ENCODE measurements at regions not wholly inside any gene's neighbourhood (a gene's known extent, or its start where the extent isn't known, plus 50 kb on each side); places are given as distances from the start of the nearest gene placed in this dataset.
"Not testable (repeated sequence)": the region's sequence is repeated elsewhere in the genome, so short reads cannot be mapped to it uniquely, and the experiment has no call there.

DNA sequence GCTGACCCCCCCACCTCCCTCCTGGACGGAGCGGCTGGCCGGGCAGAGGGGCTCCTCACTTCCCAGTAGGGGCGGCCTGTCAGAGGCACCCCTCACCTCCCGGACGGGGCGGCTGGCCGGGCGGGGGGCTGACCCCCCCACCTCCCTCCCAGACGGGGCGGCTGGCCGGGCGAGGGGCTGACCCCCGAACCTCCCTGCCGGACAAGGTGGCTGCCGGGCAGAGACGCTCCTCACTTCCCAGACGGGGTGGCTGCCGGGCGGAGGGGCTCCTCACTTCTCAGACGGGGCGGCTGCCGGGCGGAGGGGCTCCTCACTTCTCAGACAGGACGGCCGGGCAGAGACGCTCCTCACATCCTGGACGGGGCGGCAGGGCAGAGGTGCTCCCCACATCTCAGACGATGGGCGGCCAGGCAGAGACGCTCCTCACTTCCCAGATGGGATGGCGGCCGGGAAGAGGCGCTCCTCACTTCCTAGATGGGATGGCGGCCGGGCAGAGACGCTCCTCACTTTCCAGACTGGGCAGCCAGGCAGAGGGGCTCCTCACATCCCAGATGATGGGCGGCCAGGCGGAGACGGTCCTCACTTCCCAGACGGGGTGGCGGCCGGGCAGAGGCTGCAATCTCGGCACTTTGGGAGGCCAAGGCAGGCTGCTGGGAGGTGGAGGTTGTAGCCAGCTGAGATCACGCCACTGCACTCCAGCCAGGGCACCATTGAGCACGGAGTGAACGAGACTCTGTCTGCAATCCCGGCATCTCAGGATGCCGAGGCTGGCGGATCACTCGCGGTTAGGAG, 66.2 kb upstream of the PAPPA2 start:
- not testable (repeated sequence) for DNase-seq

DNA sequence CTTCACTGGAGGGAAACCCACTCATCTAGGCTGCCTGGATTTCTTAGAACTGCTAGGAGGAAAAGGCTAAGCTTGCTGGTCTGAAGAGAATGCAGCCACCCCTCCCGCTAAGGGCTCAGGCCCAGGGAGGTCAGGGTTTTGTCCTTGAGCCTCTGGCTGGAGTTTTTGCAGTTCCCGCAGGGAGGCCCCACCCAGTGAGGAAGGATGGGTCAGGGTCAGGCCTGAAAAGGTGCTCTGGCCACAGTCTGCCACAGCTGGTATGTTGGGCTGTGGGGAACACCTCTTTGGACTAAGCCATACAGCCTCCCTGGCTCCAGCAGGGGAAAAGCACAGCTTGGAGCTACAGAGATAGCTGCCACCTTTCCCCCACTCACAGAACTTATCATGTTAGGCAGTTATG, 71.4 kb upstream of the PAPPA2 start:
- DNase-seq: no peak

DNA sequence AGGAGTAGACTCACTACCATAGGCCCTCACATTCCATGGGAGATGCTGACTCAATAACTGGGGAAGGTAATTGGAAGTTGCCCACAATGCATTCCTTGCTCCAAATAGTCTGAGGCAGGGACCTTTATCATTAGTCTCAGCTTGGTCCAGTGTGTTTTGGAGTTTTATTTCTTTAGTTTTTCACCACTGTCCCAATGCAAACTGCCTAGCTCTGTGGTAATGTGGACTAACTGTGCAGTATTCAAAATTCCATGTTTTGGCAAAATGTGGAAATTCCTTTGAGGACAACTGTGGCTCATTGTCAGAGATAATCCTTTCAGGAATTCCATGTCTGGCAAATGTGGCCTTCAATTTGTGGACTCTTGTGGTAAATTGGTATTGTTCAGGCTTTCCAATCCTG, 78.1 kb upstream of the PAPPA2 start:
- DNase-seq: no peak

DNA sequence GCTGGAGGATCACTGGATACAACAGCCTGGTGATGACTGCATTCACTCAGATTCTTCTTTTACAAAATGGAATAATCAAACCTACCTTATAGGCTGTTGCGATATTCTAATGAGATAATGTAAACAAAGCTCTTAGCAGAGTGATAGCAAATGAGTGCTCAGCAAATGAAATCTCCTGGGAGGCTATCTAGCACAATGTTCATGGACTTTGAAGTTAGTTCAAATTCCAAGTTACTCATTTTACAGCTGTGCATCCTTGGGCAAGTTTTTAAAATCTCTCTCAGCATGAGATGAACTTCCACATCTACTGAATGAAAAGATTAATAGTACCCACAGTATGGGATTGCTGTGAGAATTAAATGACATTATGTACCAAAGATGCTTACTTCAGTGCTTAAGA, 80.8 kb upstream of the PAPPA2 start:
- no peak for DNase-seq

DNA sequence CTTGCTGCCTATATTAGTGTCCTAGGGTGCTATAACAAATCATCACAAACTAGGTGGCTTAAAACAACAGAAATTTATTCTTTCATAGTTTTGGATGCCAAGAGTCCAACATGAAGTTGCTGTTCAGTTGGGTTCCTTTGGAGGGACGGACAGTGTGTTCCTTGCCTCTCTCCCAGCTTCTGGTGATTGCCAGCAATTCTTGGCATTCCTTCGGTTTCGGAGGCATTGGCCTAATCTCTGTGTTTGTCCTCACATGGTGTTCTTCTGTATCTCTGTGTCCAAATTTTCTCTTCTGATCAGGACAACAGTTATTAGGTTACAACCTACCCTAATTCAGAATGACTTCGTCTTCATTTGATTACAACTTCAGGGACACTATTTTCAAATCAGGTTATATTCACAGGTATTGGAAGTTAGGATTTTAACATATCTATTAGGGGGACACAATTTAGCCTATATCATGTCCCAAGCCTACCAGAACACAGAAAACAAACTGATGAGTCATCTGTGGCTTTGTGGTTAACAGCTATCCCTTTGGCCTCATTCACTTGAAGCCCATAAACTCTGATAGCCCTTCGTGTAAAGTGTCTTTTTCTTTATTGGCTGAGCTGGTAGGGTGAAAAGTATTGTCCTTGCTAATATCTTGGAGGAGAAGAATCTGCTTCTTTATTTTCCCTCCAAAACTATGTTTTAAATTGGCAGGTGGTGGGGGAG, 83.2 kb upstream of the PAPPA2 start:
- no peak for DNase-seq

DNA sequence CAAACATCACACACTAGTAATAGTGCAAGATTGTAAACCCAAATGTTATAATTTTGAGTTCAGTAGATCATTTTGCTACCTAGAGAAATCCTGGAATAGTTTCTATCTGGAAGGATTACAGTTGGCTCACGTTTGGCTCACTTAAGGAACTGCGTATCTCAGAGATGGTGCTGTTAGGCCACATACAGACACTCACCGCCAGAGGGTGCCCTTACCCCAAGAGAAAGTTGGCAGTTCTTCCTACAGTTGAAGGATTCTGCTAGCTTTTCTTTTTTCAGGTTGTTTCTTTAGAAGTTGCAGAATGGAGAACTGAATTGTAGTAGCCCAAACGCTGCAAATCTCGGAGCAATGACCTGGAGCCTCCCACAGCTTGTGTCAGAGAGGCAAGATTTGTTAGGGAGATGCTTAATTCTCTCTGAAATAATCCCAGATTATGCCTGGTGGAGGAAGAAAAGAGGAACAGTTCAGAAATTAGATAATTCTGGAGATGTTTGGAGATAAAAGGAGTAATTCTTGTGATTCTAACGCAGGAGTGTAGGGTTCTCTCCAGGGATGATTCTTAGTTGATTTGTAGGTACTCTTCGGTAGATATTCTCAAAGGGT, 87.9 kb upstream of the PAPPA2 start:
- peak in 47 of 56 donors; percentile 1 to 82 (median 40) for DNase-seq

DNA sequence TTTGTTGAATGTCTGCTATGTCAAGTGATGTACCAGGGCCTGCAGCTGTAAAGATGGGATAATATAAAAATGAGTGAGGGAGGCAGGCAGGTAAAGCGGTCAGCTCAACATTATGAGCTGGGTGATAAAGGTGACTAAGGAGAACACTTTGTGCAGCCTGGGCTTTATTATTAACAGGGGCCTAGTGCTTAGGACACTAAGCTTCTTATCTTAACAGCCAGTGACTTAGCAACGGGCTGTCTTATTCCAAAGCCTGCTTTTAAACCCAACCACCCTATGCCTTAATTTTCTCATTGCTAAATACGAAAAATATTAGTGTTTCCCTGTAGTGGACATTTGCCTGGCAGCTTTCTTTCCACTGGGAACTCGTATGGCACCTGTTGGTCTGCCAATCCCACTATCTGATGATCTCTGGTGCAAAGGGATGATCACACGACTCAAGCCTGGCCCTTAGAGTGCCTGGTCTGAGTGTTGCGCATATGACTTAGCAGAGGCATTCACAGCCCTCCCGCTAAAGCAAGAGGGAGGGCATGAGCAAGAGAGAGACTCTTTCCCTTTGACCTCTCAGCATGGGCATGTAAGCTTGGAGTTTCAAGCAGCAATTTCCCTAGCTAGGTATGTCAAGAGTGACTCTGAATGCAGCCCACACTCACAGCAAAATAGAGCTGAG, 98.6 kb upstream of the PAPPA2 start:
- no peak for DNase-seq

DNA sequence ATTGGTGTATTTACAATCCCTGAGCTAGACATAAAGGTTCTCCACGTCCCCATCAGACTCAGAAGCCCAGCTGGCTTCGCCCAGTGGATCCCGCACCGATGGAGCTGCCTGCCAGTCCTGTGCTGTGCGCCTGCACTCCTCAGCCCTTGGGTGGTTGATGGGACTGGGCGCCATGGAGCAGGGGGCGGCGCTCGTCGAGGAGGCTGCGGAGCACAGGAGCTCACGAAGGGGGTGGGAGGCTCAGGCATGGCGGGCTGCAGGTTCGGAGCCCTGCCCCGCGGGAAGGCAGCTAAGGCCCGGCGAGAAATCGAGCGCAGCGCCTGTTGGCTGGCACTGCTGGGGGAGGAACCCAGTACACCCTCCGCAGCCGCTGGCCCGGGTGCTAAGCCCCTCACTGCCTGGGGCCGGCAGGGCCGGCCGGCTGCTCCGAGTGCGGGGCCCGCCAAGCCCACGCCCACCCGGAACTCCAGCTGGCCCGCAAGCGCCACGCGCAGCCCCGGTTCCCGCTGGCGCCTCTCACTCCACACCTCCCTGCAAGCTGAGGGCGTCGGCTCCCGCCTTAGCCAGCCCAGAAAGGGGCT, 113.8 kb upstream of the PAPPA2 start:
- DNase-seq: not testable (repeated sequence)

DNA sequence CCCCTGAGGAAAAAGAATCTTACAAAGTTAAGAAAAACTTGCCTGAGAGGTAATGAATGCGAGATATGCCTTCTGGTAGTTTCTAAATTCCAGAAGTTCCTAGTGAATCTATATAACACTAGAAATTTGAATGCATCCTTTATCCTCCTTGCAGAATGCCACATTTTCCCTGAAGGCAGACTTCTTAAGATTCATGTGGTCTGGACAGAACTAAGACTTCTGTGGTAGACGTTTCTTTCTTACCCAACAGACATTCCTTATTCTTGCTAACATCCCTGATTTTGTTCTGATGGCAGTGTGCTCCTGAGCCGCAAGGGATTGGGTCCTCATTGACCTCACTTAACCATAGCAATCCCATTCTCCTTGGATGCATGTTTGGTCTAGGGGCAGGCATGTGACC, 121.3 kb upstream of the PAPPA2 start:
- DNase-seq: no peak

DNA sequence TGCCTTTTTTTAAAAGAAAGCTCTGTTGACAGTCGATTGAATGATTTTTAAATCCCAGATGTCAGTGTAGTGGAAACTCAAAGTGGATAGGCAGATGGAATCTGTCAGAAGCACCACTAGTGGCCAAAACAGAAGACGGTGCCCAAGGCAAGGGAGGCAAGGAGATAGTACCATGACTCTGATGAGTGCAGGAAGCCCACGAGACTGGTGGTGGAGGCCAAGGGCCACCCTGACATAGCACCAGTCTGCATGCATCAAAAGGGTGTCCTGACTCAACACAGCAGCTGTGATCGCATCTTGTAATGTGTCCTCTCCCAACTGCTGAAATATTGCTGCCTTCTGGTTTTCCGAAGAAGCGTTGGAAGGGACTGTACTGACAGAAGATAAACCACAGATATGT, 124.1 kb upstream of the PAPPA2 start:
- peak in 5 of 56 donors; percentile 1 to 9 (median 4) for DNase-seq

DNA sequence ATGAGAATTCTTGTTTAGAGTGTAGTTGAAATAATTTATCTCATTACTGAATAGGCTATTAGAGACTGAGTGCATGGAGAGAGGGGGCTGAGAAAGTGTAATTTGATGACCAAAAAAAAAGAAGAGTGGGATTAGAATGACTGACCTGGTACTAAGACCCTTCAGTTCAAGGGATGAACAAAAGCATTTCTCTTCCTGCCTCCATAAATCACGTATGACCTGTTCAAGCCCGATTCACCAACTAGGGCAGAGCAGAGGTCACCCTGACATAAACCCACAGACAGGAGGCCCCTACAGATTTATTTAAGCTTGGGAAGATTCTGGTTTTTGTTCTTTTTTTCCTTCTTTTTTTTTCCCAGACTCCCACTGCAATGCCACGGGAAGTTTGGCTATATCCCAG, 123.7 kb upstream of the COP1 start:
- no peak for DNase-seq

DNA sequence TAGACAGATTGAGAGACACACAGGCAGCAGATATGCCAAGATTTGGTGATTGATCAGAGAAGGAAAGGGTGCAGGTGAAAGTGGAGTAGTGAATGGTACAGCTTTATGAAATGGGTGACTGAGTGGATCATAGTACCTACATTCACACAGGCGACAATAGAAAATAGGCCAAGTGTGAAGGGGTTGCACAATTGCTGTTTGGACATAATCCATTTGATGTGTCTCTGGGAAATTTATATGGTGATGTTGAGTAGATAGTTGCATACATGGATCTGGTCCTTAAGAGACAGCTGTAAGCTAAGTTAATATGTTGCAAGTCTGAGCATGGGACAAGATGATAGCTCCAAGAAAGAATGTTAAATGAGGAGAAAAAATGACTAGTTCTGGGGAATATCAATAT, 118.6 kb upstream of the COP1 start:
- no peak for DNase-seq

DNA sequence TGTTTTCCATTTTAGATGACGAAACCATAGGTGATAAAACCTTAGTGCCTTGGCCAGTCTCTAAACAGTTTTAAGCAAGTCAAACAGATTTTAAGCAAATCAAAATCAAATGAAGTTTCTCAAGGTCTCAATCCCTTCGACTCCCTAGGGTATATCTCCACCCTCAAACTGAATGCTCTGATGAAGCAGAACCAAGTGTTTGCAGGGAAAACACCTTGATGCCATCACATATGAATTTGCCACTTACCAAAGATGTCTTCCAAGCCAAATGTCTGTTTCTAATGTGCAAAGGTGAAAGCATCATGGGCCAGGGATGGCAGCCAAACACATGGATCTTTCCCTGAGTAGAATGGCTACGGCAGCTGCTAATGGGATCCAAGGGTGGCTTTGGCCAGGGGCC, 116.4 kb upstream of the COP1 start:
- DNase-seq: no peak

DNA sequence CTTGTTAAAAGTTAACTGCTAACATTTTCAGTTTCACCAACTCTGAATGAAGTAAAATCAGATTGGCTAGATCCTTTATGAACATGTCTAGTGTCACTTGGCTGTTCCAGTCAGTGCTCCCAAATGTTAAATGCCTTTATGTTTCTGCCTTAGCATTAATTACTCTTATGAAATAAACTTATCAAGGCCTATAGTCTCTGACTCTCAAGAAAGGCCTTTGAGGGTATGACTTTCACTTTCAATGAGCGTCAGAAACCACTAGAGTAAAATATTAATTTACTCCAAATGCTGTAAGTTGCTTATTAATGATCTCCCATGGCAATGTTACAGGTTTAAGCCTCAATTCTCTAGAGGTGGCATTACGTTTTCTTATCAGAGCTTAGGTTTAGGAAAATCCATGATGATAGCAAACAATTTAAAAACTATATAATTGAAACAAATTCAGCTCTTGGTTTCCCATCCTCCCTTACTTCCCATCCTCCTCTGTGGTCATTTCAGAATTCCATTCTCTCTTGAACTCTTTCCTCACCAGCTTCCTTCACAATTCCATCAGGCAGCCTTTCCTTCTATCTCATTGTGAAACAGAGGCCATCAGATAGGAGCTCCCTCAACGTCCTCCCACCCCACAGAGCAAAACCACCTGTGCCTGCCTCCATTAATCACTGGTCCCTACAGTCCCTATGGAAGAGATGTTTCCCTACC, 108.6 kb upstream of the COP1 start:
- no peak for DNase-seq

DNA sequence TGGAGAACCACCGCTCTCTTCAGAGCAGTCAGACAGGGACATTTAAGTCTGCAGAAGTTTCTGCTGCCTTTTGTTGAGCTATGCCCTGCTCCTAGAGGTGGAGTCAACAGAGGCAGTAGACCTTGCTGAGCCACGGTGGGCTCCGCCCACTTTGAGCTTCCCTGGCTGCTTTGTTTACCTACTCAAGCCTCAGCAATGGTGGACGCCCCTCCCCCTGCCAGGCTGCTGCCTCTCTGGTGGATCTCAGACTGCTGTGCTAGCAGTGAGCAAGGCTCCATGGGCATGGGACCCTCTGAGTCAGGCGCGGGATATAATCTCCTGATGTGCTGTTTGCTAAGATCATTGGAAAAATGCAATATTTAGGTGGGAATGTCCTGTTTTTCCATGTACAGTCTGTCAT, 89.5 kb upstream of the COP1 start:
- not testable (repeated sequence) for DNase-seq

DNA sequence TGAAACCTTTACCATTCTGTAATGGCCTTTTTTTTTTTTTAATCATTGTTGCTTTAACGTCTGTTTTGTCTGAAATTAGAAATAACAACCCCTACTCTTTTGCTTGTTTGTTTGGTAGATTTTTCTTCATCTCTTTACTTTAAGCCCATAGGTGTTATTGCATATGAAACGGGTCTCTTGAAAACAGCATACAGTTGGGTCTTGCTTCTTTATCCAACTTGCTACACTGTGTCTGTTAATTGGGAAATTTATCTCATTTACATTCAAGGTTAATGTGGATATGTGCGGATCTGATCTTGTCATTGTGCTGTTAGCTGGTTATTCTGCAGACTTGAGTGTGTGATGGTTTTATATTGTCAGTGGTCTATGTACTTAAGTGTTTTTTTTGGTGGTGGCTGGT, 78.9 kb upstream of the COP1 start:
- DNase-seq: no peak

DNA sequence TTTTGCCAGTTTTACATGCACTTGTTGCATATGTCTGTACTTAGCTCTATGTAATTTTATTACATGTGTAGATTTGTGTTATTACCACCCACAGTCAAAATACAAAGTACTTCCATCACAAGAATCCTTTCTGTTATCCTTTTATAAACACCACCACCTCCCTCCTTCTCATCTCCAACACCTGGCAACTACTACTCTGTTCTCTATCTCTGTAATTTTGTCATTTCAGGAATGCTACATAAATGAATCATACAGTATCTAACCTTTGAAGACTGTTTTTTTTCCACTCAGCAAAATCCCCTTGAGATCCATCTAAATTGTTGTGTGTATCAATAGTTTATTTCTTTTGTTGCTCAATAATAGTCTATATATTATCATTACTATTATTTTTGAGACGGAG, 64.5 kb upstream of the COP1 start:
- no peak for DNase-seq
